Osteocyte (in vitro differentiated cells): ENCODE measurements at regions not wholly inside any gene's neighbourhood (a gene's known extent, or its start where the extent isn't known, plus 50 kb on each side); places are given as distances from the start of the nearest gene placed in this dataset.

Experiments used
- DNase-seq: peaks from one replicate; pipeline ENCODE4 v3.0.0; 2021; ENCODE audit warnings: mixed read lengths; ENCODE audit not compliant: unreplicated experiment; ENCODE audit errors: extremely low spot score
- H3K27ac Mint-ChIP-seq: one replicate; pipeline ENCODE4 v1.8.0; 2021; ENCODE audit warnings: mild to moderate bottlenecking, mixed read lengths; ENCODE audit not compliant: unreplicated experiment
- H3K27me3 Mint-ChIP-seq: one replicate; pipeline ENCODE4 v1.8.0; 2021; ENCODE audit warnings: mixed read lengths; ENCODE audit not compliant: unreplicated experiment
- H3K36me3 Mint-ChIP-seq: one replicate; pipeline ENCODE4 v1.8.0; 2021; ENCODE audit warnings: mixed read lengths; ENCODE audit not compliant: unreplicated experiment
- H3K4me1 Mint-ChIP-seq: one replicate; pipeline ENCODE4 v1.8.0; 2021; ENCODE audit warnings: mixed read lengths; ENCODE audit not compliant: unreplicated experiment
- H3K4me3 Mint-ChIP-seq: one replicate; pipeline ENCODE4 v1.8.0; 2021; ENCODE audit warnings: mild to moderate bottlenecking, moderate library complexity, mixed read lengths; ENCODE audit not compliant: unreplicated experiment
- H3K9me3 Mint-ChIP-seq: one replicate; pipeline ENCODE4 v1.8.0; 2021; ENCODE audit warnings: mixed read lengths; ENCODE audit not compliant: unreplicated experiment
- CTCF ChIP-seq: fragments of 200-600 bp; sonication (generic); IDR thresholded peaks from 2 replicates; pipeline ENCODE4 v1.5.0; 2021; ENCODE audit warnings: antibody characterized with exemption, mild to moderate bottlenecking, moderate library complexity

GRCh38 chr12:92528586-92528985 lies 174.2 kb upstream of the PLEKHG7 start:
- Mint-ChIP-seq H3K27me3 (peaks cover 2% of the 10 kb centered on the region), H3K9me3 (peaks cover under 1% of the 10 kb centered on the region), H3K4me1 (peaks cover 7% of the 10 kb centered on the region), H3K36me3 (no peaks in the 10 kb centered on the region), H3K27ac (no peak overlapping the region), H3K4me3 (no peak overlapping the region)
- no peak for DNase-seq
- no peak for TF ChIP-seq CTCF

GRCh38 chr12:92528097-92528496 lies 174.7 kb upstream of the PLEKHG7 start:
- no peak for DNase-seq
- Mint-ChIP-seq H3K9me3 (peaks cover 4% of the 10 kb centered on the region), H3K27me3 (peaks cover 4% of the 10 kb centered on the region), H3K4me3 (no peak overlapping the region), H3K4me1 (peaks cover 2% of the 10 kb centered on the region), H3K27ac (no peak overlapping the region), H3K36me3 (no peaks in the 10 kb centered on the region)
- no peak for TF ChIP-seq CTCF

- no peak for TF ChIP-seq CTCF
- H3K4me1 Mint-ChIP-seq = no peaks in the 10 kb centered on the region
- H3K36me3 Mint-ChIP-seq = no peaks in the 10 kb centered on the region
- H3K9me3 Mint-ChIP-seq = peaks cover 4% of the 10 kb centered on the region
- H3K4me3 Mint-ChIP-seq = no peak overlapping the region
- H3K27me3 Mint-ChIP-seq = peaks cover 5% of the 10 kb centered on the region
- DNase-seq = no peak
- H3K27ac Mint-ChIP-seq = no peak overlapping the region
These were observed 178.3 kb upstream of the PLEKHG7 start for GRCh38 chr12:92524489-92524888.

GRCh38 chr12:92520511-92520910 lies 182.3 kb upstream of the PLEKHG7 start:
- Mint-ChIP-seq H3K27ac (no peak overlapping the region), H3K4me1 (no peaks in the 10 kb centered on the region), H3K4me3 (no peak overlapping the region), H3K27me3 (peaks cover 7% of the 10 kb centered on the region), H3K9me3 (peaks cover 4% of the 10 kb centered on the region), H3K36me3 (no peaks in the 10 kb centered on the region)
- no peak for TF ChIP-seq CTCF
- no peak for DNase-seq

GRCh38 chr12:92519284-92519683 lies 183.5 kb upstream of the PLEKHG7 start:
- H3K9me3 Mint-ChIP-seq = peaks cover 4% of the 10 kb centered on the region
- H3K4me1 Mint-ChIP-seq = no peaks in the 10 kb centered on the region
- no peak for DNase-seq
- H3K27me3 Mint-ChIP-seq = peaks cover 7% of the 10 kb centered on the region
- H3K4me3 Mint-ChIP-seq = no peak overlapping the region
- H3K27ac Mint-ChIP-seq = no peak overlapping the region
- H3K36me3 Mint-ChIP-seq = no peaks in the 10 kb centered on the region
- TF ChIP-seq CTCF = no peak
